ENCODE measurements at regions not wholly inside any gene's neighbourhood (a gene's known extent, or its start where the extent isn't known, plus 50 kb on each side); places are given as distances from the start of the nearest gene placed in this dataset.

DNA sequence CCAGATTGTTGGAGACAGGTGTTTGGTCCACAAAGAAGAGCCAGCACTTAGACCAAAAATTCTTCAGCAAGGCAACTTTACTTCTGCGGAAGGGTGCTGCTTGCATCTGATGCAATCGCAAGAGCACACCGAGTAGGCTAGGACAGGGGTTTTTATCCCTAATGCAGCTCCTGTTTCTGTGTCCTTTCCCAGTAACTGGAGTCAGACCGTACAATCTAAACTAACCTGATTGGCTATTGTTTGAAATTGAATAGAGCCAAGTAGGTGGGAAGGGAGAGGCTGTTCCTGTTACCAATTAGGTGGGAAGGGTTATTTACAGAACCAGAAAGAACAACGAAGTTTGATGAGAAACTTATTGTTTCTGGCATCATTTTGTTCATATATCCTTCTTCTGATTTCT, 77.6 kb downstream of the CHCHD4 start:
- TF ChIP-seq, protein P1, sequence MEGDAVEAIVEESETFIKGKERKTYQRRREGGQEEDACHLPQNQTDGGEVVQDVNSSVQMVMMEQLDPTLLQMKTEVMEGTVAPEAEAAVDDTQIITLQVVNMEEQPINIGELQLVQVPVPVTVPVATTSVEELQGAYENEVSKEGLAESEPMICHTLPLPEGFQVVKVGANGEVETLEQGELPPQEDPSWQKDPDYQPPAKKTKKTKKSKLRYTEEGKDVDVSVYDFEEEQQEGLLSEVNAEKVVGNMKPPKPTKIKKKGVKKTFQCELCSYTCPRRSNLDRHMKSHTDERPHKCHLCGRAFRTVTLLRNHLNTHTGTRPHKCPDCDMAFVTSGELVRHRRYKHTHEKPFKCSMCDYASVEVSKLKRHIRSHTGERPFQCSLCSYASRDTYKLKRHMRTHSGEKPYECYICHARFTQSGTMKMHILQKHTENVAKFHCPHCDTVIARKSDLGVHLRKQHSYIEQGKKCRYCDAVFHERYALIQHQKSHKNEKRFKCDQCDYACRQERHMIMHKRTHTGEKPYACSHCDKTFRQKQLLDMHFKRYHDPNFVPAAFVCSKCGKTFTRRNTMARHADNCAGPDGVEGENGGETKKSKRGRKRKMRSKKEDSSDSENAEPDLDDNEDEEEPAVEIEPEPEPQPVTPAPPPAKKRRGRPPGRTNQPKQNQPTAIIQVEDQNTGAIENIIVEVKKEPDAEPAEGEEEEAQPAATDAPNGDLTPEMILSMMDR (IDR thresholded peaks at IDR 0.05): no peak
- no peak for TF ChIP-seq POLR2A (IDR thresholded peaks at IDR 0.05)
